ENCODE measurements at regions not wholly inside any gene's neighbourhood (a gene's known extent, or its start where the extent isn't known, plus 50 kb on each side); places are given as distances from the start of the nearest gene placed in this dataset.

DNA sequence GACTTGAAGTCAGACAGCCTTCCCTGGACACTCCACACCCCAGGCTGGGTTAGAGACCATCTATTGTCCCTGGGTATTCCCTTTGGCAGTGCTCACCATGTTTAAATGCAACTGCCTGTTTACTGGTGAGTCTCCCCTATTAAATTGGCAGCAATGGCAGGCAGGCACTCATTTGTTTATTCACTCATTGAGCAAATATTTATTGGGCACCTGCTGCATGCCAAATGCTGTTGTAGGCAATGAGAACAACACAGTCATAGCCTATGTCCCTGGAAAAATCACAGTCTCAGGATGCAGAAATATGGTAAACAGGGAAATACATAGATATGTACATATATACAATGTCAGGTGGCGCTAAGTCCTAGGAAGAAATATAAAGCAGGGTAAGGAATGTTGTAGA is 212.8 kb downstream of the SUDS3 start:
- TF ChIP-seq, protein P1, sequence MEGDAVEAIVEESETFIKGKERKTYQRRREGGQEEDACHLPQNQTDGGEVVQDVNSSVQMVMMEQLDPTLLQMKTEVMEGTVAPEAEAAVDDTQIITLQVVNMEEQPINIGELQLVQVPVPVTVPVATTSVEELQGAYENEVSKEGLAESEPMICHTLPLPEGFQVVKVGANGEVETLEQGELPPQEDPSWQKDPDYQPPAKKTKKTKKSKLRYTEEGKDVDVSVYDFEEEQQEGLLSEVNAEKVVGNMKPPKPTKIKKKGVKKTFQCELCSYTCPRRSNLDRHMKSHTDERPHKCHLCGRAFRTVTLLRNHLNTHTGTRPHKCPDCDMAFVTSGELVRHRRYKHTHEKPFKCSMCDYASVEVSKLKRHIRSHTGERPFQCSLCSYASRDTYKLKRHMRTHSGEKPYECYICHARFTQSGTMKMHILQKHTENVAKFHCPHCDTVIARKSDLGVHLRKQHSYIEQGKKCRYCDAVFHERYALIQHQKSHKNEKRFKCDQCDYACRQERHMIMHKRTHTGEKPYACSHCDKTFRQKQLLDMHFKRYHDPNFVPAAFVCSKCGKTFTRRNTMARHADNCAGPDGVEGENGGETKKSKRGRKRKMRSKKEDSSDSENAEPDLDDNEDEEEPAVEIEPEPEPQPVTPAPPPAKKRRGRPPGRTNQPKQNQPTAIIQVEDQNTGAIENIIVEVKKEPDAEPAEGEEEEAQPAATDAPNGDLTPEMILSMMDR (IDR thresholded peaks at IDR 0.05), result no peak
- TF ChIP-seq, protein P2, sequence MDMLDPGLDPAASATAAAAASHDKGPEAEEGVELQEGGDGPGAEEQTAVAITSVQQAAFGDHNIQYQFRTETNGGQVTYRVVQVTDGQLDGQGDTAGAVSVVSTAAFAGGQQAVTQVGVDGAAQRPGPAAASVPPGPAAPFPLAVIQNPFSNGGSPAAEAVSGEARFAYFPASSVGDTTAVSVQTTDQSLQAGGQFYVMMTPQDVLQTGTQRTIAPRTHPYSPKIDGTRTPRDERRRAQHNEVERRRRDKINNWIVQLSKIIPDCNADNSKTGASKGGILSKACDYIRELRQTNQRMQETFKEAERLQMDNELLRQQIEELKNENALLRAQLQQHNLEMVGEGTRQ (CRISPR knock-in tag; IDR thresholded peaks at IDR 0.05), result no peak
- no peak for TF ChIP-seq ESRRA (CRISPR knock-in tag; IDR thresholded peaks at IDR 0.05; ENCODE audit: borderline replicate concordance)
- TF ChIP-seq, protein P3, sequence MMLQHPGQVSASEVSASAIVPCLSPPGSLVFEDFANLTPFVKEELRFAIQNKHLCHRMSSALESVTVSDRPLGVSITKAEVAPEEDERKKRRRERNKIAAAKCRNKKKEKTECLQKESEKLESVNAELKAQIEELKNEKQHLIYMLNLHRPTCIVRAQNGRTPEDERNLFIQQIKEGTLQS (CRISPR knock-in tag; conservative IDR thresholded peaks at IDR 0.05), result no peak
- no peak for TF ChIP-seq ZBTB21 (CRISPR knock-in tag; IDR thresholded peaks at IDR 0.05; ENCODE audit: borderline replicate concordance)
- TF ChIP-seq, protein P4, sequence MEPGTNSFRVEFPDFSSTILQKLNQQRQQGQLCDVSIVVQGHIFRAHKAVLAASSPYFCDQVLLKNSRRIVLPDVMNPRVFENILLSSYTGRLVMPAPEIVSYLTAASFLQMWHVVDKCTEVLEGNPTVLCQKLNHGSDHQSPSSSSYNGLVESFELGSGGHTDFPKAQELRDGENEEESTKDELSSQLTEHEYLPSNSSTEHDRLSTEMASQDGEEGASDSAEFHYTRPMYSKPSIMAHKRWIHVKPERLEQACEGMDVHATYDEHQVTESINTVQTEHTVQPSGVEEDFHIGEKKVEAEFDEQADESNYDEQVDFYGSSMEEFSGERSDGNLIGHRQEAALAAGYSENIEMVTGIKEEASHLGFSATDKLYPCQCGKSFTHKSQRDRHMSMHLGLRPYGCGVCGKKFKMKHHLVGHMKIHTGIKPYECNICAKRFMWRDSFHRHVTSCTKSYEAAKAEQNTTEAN (CRISPR knock-in tag; IDR thresholded peaks at IDR 0.05), result no peak
- TF ChIP-seq, protein P5, sequence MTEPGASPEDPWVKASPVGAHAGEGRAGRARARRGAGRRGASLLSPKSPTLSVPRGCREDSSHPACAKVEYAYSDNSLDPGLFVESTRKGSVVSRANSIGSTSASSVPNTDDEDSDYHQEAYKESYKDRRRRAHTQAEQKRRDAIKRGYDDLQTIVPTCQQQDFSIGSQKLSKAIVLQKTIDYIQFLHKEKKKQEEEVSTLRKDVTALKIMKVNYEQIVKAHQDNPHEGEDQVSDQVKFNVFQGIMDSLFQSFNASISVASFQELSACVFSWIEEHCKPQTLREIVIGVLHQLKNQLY (CRISPR knock-in tag; IDR thresholded peaks at IDR 0.05), result no peak
